CD8-positive, alpha-beta memory T cell (primary cell): ENCODE measurements at regions not wholly inside any gene's neighbourhood (a gene's known extent, or its start where the extent isn't known, plus 50 kb on each side); places are given as distances from the start of the nearest gene placed in this dataset.
A peak's percentile ranks its signal among the peaks of the same experiment; 100 is the strongest.

ENCODE experiments used
- CTCF ChIA-PET: fragments of 350-600 bp; sonication (Branson Sonifier 250); formaldehyde crosslinking; loops from one replicate; lab custom pipeline; 2021; ENCODE audit warnings: antibody characterized with exemption; lab: Charles Lee
- POLR2A ChIA-PET: fragments of 350-600 bp; sonication (Branson Sonifier 250); formaldehyde crosslinking; loops from one replicate; lab custom pipeline; 2021; ENCODE audit warnings: antibody characterized with exemption; lab: Charles Lee
- DNase-seq, 5 donors: peaks; one replicate each; pipeline versions ENCODE4 v3.0.0 to v3.0.0-alpha.2; 2020 to 2022; ENCODE audit warnings: mixed read lengths in 1 of 5
- H3K27ac ChIP-seq: one replicate; pipeline ENCODE4 v1.7.0; 2013; ENCODE audit warnings: low read depth, mild to moderate bottlenecking, low read length, moderate library complexity
- H3K27me3 ChIP-seq: 2 replicates; pipeline ENCODE4 v1.7.0; 2013; ENCODE audit warnings: low read length, mild to moderate bottlenecking; ENCODE audit not compliant: insufficient read depth, poor library complexity, severe bottlenecking
- H3K36me3 ChIP-seq: 2 replicates; pipeline ENCODE4 v1.7.0; 2013; ENCODE audit warnings: mild to moderate bottlenecking, low read length, moderate library complexity; ENCODE audit not compliant: insufficient read depth
- H3K4me1 ChIP-seq: 2 replicates; pipeline ENCODE4 v1.7.0; 2013; ENCODE audit warnings: mild to moderate bottlenecking, low read length, moderate library complexity; ENCODE audit not compliant: insufficient read depth
- H3K4me3 ChIP-seq: 2 replicates; pipeline ENCODE4 v1.7.0; 2013; ENCODE audit warnings: mild to moderate bottlenecking, low read length
- H3K9me3 ChIP-seq: 2 replicates; pipeline ENCODE4 v1.7.0; 2013; ENCODE audit warnings: mild to moderate bottlenecking, low read length
- H3K27ac Mint-ChIP-seq, 8 donors: one replicate each; pipeline ENCODE4 v1.8.0; 2020 to 2021; ENCODE audit warnings: mixed read lengths in 8 of 8, mild to moderate bottlenecking in 6 of 8, inconsistent platforms in 3 of 8, moderate library complexity in 3 of 8
- H3K27me3 Mint-ChIP-seq, 2 donors: one replicate each; pipeline ENCODE4 v1.8.0; 2020 to 2021; ENCODE audit warnings: mixed read lengths in 2 of 2, mild to moderate bottlenecking in 1 of 2, moderate library complexity in 1 of 2
- H3K36me3 Mint-ChIP-seq, 3 donors: one replicate each; pipeline ENCODE4 v1.8.0; 2020 to 2021; ENCODE audit warnings: mixed read lengths in 3 of 3, inconsistent platforms in 1 of 3, mild to moderate bottlenecking in 1 of 3
- H3K4me1 Mint-ChIP-seq, 3 donors: one replicate each; pipeline ENCODE4 v1.8.0; 2020 to 2021; ENCODE audit warnings: mixed read lengths in 3 of 3, inconsistent platforms in 1 of 3, mild to moderate bottlenecking in 1 of 3
- H3K4me3 Mint-ChIP-seq, 7 donors: one replicate each; pipeline ENCODE4 v1.8.0; 2020 to 2021; ENCODE audit warnings: mixed read lengths in 7 of 7, mild to moderate bottlenecking in 6 of 7, moderate library complexity in 4 of 7, inconsistent platforms in 2 of 7
- H3K9me3 Mint-ChIP-seq, 5 donors: one replicate each; pipeline ENCODE4 v1.8.0; 2020 to 2022; ENCODE audit warnings: mixed read lengths in 5 of 5, mild to moderate bottlenecking in 3 of 5, moderate library complexity in 2 of 5, inconsistent platforms in 1 of 5

DNA sequence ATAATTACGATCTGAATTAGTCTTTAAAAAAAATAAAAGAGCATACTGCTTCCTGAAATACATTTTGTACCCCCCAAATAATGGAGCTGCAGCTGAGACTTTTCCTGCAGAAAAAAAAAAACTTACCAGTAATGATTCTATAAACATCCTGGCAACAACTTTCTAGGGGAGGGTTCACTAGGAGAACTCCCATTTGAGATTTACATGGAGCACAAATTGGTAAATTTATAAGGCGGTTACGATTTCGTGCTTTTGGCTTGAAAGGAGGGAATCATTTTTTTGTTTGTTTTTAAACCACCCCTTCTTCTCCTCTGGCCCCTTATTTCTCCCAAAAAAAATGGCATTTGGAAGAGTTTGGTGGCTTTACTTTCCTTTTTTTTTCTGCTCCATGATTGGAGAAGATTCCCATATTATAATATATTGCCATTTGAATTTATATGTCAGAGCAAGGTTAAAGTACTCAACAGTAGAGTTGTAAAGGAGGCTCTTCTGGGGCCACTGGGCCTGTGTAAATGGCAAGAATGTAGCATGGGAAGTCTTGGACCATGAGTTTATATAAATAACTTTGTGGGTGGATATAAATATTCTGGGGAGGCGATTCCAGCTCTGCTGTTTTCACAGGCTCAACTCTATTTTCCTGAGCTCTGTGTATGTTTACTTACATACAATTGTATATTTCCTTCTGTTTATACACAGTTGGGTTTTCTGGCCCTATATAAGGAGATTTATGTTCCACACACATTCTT, 159.9 kb downstream of the CSNK1G3 start:
- POLR2A ChIA-PET: no interaction called here
- H3K4me3 ChIP-seq: no peak overlapping the region
- Mint-ChIP-seq H3K36me3 (no peaks in the 10 kb centered on the region), H3K27me3 (peaks cover 0 to 8% of the 10 kb centered on the region in 2 donors), H3K4me3 (no peak overlapping the region), H3K4me1 (no peaks in the 10 kb centered on the region), H3K9me3 (peaks cover 0 to 2% (median 0%) of the 10 kb centered on the region in 5 donors), H3K27ac (no peak overlapping the region)
- CTCF ChIA-PET: interaction anchor here (1.4 kb wide), 1 partner anchor 16 kb away, joined by 4 read pairs; no protein-coding TSS in a partner anchor
- no peaks in the 10 kb centered on the region for H3K4me1 ChIP-seq
- H3K27me3 ChIP-seq: no peaks in the 10 kb centered on the region
- H3K27ac ChIP-seq: no peak overlapping the region
- no peaks in the 10 kb centered on the region for H3K9me3 ChIP-seq
- no peaks in the 10 kb centered on the region for H3K36me3 ChIP-seq
- DNase-seq: no peak

DNA sequence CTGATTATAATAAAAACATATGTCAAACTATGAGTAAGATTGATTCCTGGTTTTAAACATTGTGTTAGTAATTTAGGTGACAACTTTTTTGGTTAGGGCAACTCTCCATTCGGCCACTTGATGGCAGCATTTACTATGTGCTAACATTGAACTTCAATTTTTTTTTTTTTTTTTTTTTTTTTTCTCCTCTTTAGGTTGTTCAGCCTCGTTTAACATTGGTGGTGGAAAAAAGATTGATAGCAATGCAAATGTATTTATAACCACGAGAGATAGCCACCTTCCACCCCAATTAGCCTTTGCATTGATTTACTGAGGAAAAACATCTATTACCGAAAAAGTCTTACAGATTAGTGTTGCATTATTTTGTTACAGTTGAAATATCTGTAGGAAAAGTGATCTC, 159.1 kb downstream of the CSNK1G3 start:
- Mint-ChIP-seq H3K27ac (no peak overlapping the region), H3K36me3 (no peaks in the 10 kb centered on the region), H3K9me3 (peaks cover 0 to 2% (median 0%) of the 10 kb centered on the region in 5 donors), H3K4me1 (peaks cover 2 to 5% (median 4%) of the 10 kb centered on the region in 3 donors), H3K4me3 (no peak overlapping the region), H3K27me3 (peaks cover 0 to 8% of the 10 kb centered on the region in 2 donors)
- no peaks in the 10 kb centered on the region for H3K4me1 ChIP-seq
- H3K4me3 ChIP-seq: no peak overlapping the region
- ChIA-PET CTCF (interaction anchor here (1.4 kb wide), 1 partner anchor 15 kb away, joined by 4 read pairs; no protein-coding TSS in a partner anchor), POLR2A (no interaction called here)
- H3K36me3 ChIP-seq: no peaks in the 10 kb centered on the region
- no peaks in the 10 kb centered on the region for H3K27me3 ChIP-seq
- no peak overlapping the region for H3K27ac ChIP-seq
- peak in 3 of 5 donors; percentile 6 to 47 (median 7) for DNase-seq
- peaks cover 4% of the 10 kb centered on the region for H3K9me3 ChIP-seq
